AG04449 (cell line): ENCODE measurements at regions not wholly inside any gene's neighbourhood (a gene's known extent, or its start where the extent isn't known, plus 50 kb on each side); places are given as distances from the start of the nearest gene placed in this dataset.

Source experiments
- CTCF ChIA-PET: fragments of 350-600 bp; formaldehyde crosslinking; extraction: SDS; loops from one replicate; lab custom pipeline; 2021; ENCODE audit warnings: antibody characterized with exemption; lab: Yijun Ruan, JAX
- POLR2A ChIA-PET: fragments of 400-600, 350-600 bp; formaldehyde crosslinking; extraction: SDS; loops from one replicate; lab custom pipeline; 2020; ENCODE audit warnings: antibody characterized with exemption, inconsistent platforms; lab: Yijun Ruan, JAX
- DNase-seq: peaks from one replicate; pipeline ENCODE4 v3.0.0-alpha.2; 2010; ENCODE audit warnings: low read depth, low spot score
- H3K4me3 ChIP-seq: 2 replicates; pipeline ENCODE4 v1.5.1; 2011; ENCODE audit warnings: low read depth, mild to moderate bottlenecking, control low read depth, low read length
- TF ChIP-seq, protein P1 (sequence below): IDR thresholded peaks from one replicate; pipeline ENCODE4 v1.5.1; 2011; ENCODE audit warnings: mild to moderate bottlenecking, moderate library complexity, low read length, control low read depth, inconsistent platforms; ENCODE audit not compliant: insufficient read depth; ENCODE audit errors: missing control alignments

DNA sequence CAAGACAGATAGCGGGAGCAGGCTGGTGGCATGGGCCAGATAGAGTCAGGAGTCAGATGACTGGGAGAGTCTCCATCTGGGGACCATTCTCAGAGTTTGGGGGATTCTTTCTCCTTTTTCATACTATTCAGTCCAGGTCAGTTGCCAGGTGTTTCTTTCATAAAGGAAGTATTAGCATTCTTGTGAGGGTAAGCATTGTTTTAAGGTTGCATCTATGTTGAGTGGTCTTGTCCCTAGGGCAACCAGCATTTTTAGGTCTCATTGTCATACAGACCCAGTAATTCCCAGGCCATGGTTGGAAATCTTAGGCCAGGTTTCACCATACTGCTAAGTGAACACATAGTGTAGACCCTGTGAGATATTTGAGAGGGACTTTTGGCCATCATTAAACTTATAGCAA, 122.3 kb upstream of the POC5 start:
- TF ChIP-seq, protein P1, sequence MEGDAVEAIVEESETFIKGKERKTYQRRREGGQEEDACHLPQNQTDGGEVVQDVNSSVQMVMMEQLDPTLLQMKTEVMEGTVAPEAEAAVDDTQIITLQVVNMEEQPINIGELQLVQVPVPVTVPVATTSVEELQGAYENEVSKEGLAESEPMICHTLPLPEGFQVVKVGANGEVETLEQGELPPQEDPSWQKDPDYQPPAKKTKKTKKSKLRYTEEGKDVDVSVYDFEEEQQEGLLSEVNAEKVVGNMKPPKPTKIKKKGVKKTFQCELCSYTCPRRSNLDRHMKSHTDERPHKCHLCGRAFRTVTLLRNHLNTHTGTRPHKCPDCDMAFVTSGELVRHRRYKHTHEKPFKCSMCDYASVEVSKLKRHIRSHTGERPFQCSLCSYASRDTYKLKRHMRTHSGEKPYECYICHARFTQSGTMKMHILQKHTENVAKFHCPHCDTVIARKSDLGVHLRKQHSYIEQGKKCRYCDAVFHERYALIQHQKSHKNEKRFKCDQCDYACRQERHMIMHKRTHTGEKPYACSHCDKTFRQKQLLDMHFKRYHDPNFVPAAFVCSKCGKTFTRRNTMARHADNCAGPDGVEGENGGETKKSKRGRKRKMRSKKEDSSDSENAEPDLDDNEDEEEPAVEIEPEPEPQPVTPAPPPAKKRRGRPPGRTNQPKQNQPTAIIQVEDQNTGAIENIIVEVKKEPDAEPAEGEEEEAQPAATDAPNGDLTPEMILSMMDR = no peak
- no peak overlapping the region for H3K4me3 ChIP-seq
- POLR2A ChIA-PET = no interaction called here
- no peak for DNase-seq
- CTCF ChIA-PET = no interaction called here

GRCh38 chr5:75837258-75837841, 120.1 kb upstream of the POC5 start:
- POLR2A ChIA-PET = no interaction called here
- TF ChIP-seq, protein P1 = no peak
- DNase-seq = no peak
- CTCF ChIA-PET = no interaction called here
- no peak overlapping the region for H3K4me3 ChIP-seq

GRCh38 chr5:75831561-75831960, 114.3 kb upstream of the POC5 start:
- no peak for DNase-seq
- POLR2A ChIA-PET = no interaction called here
- CTCF ChIA-PET = interaction anchor here (0.6 kb wide), 1 partner anchor 182 kb away, joined by 3 read pairs; no protein-coding TSS in a partner anchor
- no peak overlapping the region for H3K4me3 ChIP-seq
- TF ChIP-seq, protein P1 = no peak

DNA sequence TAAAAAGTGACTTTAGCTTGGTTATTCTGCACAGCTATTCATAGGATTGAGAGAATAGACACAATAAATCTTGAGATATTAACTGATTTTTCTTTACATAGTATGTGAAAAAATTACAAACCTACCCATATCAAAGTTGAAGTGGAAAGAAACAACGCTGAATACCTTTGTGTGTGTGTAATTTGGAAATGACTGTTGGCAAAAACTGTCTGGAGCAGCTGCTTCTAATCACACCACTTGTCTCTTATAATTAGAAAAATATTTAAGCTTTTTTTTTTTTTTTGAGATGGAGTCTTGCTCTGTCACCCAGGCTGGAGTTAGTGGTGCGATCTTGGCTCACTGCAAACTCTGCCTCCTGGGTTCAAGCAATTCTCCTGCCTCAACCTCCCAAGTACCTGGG, 110.8 kb upstream of the POC5 start:
- TF ChIP-seq, protein P1 = no peak
- H3K4me3 ChIP-seq = no peak overlapping the region
- CTCF ChIA-PET = no interaction called here
- no peak for DNase-seq
- POLR2A ChIA-PET = no interaction called here

DNA sequence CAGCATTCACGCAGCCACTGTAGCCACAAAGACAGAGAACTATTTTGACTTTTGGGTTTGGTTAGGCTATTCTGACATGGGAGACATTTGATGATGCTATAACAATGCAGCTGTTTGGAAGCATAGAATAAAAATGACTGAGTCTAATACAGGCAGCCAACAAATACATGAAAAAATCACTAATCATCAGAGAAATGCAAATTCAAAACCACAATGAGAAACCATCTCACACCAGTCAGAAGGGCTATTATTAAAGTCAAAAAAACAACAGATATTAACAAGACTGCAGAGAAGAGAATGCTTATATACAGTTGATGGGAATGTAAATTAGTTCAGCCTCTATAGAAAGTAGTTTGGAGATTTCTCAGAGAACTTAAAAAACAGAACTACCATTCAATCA, 107.1 kb upstream of the POC5 start:
- ChIA-PET CTCF (no interaction called here), POLR2A (no interaction called here)
- TF ChIP-seq, protein P1 = no peak

DNA sequence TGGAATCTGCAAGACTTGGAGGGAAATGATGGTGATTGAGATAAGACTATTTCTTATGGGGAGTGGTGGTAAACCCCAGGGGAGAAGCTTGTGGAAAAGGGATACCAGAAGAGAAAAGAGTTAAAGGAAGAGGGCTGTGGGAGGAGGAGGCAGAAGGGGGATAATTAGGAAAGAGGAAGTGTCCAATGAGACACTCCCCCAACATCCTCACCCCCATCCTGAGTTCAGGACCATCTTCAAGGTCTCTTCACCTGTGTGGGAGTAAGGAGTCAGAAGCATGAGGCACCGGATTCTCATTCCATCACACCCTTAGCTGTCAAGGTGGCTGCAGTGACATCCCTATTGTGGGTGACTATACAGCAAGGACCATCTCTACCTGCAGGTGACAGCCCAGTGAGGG, 106.6 kb upstream of the POC5 start:
- ChIA-PET POLR2A (no interaction called here), CTCF (no interaction called here)
- no peak for DNase-seq
- H3K4me3 ChIP-seq = no peak overlapping the region
- TF ChIP-seq, protein P1 = no peak

More for the DNA sequence above, 107.1 kb upstream of the POC5 start:
- DNase-seq = no peak
- no peak overlapping the region for H3K4me3 ChIP-seq
